HG02571 (cell line): ENCODE measurements at regions not wholly inside any gene's neighbourhood (a gene's known extent, or its start where the extent isn't known, plus 50 kb on each side); places are given as distances from the start of the nearest gene placed in this dataset.

ENCODE experiments used
- ATAC-seq: cut with Tn5 transposase; IDR thresholded peaks from one replicate; pipeline ENCODE4 v1.9.1; 2021; ENCODE audit warnings: mild to moderate bottlenecking, moderate library complexity; ENCODE audit not compliant: unreplicated experiment

- ATAC-seq, result no peak
Measured at GRCh38 chrX:40172401-40173142, 74.8 kb upstream of the BCOR start.

DNA sequence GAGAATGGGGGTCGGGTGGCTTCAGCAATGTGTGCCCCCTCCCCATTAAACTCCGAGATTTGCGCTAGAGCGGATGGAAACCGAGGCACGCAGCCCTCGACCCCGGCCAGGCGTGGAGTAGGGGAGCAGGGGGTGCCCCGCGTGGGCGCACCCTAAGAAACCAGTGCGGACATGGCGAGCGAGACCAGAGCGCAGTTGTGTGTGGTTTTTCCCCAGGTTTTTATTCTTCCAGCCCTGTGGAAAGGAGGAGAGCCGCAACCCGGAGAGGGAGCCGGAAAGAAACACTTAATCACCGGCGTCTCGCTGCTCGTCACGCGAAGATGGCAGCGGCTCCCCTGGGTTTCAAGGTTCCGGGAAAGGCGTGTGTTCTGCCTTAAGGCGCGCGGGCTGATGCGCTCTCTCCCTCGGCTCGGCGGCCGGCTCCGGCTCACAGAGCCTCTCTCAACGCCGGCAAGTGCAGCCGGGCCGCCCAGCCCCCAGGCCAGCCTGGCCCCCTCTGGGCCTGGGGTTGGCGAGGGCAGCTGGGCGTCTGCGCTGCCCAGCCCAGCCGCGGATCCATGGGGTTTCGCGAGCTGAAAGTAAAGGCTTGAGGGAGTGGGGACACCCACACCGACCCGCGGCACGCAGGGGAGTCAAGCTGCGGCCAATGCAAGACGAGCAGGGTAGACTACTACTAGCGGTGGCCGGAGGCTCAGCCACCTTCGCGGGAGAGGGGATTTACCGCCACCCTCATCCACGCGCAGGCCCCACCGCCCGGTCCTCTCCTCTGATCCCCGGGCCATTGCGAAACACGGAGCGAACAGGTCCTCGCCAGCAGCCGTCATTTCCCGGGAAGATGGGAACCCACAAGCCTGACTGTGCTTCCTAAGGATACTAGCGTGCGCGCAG lies 74.0 kb upstream of the BCOR start:
- ATAC-seq, result no peak

GRCh38 chrX:40170830-40171512 lies 73.2 kb upstream of the BCOR start:
- no peak for ATAC-seq

- no peak for ATAC-seq
Measured at GRCh38 chrX:40169193-40170101, 71.7 kb upstream of the BCOR start.

- ATAC-seq, result no peak
Measured at GRCh38 chrX:40168480-40169011, 70.8 kb upstream of the BCOR start.

DNA sequence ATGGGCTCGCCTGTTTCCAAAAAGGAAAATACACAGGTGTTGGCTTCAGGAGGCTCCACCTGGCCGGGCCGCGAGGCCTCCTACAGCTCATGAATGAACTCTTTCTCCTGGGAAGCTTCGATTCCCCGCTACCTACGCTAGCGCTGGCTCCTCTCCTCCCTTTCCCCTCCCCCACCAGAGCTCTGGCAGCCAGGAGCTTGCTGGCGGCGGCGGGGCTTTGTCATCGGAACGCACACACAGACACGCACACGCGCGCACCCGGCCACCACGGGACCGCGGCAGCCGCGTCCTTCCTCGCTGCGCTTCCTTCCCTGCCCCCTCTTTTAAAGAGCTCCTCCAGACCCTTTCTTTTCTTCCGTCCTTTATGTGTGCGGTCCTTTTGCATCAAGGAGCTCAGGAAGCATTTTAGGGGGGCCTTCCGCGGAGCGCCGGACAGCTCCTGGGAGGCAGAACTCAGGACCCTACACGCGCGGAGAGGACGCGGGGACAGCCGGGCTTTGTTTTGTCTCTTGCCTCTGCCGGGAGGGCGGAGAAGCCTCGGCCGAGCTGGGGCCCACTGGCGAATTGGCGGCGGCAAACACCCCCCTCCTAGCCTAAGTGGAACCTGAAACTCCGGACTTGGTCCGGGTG lies 70.2 kb upstream of the BCOR start:
- no peak for ATAC-seq

DNA sequence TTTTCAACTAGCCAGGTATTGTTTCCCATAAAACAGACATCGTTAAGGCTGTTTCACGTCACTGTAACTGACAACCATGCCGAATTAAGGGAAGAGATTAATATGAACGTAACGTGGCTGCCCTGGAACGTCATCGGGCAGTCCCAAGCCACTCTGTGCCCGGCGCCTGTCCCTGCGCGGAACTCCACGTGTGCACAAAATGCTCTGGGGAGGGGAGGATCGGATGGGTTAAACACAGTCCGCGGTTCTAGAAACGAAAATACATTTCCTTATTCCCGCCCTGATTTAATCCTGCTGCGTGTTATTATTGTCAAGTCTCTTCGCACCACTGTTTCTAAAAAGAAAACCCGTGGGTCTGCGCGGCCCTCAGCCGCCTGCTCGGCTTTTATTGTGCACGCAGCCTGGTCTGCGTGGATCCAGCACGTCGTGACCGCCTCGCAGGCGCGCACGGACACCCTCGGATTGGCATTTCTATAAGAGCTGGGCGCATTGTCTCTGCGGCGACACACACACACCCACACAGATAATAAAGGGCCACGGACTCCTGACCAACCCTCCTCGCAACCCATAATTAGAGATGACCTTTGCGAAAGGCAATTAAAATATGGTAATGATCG lies 69.6 kb upstream of the BCOR start:
- no peak for ATAC-seq

DNA sequence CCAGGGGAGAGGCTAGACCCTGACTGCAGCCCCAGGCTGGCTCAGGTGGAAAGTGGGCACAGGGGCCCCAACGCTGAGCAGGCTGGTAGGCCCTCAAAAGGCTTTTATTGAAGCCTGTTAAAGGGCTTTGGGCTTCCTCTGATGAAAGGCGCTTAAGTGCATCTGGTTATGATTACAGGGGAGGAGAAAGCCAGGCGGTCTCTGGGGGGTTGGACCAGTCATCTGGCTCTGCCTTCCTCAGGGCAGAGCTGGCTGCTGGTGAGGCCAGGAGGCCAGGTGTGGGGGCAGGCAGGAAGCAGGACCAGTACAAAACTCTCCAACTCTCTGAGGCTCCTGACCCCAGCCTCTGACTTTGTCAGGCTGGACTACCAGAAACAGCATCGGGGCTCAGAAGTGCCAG lies 68.8 kb upstream of the BCOR start:
- no peak for ATAC-seq

DNA sequence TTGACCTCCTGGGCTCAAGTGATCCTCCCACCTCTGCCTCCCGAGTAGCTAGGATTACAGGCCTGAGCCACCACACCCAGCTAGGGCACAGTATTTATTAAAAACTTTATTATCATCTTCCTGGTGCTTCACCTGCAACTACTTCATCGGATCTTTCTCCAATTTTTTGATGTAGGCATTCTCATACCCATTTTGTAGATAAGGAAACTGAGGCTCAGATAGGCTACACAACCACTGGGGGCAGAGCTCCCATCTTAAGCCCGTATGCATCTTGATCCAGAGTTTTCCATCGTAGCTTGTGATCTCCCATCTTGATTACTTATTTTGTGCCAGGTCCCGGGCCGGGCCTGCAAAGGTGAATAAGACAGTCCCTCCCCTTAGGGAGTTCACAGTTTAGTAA lies 68.1 kb upstream of the BCOR start:
- ATAC-seq, result no peak

DNA sequence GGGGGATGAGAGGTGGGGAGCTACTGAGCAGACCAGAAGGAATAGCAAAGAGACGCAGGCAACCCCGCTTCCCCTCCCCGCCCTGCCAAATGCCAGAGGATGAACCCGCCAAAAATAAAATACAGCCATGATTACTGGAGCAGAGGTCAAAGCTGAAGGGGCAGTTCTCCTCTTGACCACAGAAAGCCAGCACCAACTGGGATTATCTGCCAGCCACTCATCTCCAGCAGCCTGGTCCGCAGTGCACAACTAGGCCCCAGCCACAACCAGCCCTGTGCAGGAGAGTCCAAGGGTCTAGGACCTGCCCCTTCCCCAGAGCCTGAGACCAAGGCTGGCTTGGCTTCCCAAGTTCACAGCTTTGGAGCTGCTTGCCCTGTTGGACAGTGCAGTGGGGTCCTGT lies 67.4 kb upstream of the BCOR start:
- no peak for ATAC-seq

DNA sequence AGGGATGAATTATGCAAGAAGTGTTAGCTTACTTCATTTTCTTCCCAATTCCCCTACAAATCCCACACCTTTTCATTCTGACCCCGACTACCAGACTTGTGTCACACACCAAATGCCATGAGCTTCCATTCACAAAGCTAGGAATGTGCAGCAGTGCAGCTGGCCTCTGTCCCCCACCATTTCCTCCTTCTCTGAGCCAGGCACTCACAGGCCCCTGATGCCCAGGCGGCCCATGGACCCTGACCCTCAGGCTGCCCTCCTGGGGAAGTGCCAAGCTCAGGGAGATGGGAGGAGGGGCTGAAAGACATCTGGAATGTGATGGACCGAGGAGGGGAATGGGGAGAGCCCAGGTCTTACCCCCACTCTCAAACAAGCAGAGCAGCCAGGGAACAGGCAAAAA lies 67.0 kb upstream of the BCOR start:
- ATAC-seq, result no peak

- ATAC-seq, result no peak
Measured at GRCh38 chrX:40158036-40158706, 60.4 kb upstream of the BCOR start.

GRCh38 chrX:40157228-40158035 lies 59.7 kb upstream of the BCOR start:
- no peak for ATAC-seq

GRCh38 chrX:40156470-40157227 lies 58.9 kb upstream of the BCOR start:
- no peak for ATAC-seq

GRCh38 chrX:40155589-40156469 lies 58.1 kb upstream of the BCOR start:
- no peak for ATAC-seq

GRCh38 chrX:40154853-40155588 lies 57.3 kb upstream of the BCOR start:
- ATAC-seq, result no peak
